Cerebellar cortex (tissue), 1 donor: ENCODE measurements at regions not wholly inside any gene's neighbourhood (a gene's known extent, or its start where the extent isn't known, plus 50 kb on each side); places are given as distances from the start of the nearest gene placed in this dataset.
"Not testable (repeated sequence)": the region's sequence is repeated elsewhere in the genome, so short reads cannot be mapped to it uniquely, and the experiment has no call there.

Experiments
- DNase-seq: peaks from one replicate; pipeline ENCODE4 v3.0.0-alpha.2; 2015; ENCODE audit warnings: low spot score

DNA sequence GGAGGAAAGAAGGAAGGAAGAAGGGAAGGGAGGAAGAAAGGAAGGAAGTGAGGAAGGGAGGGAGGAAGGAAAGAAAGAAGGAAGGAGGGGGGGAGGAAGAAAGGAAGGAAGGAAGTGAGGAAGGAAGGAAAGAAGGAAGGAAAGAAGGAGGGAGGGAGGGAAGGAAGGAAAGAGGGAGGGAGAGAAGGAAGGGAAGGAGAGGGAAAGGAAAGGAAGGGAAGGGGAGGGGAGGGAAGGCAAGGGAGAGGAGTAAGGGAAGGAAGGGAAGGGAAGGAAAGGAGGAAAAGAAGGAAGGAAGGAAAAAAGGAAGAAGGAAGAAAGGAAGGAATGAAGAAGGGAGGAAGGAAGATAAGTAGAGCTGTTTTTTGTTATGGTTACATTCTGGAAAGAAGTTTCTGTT, 141.2 kb downstream of the LRRC3B start:
- DNase-seq = no peak

DNA sequence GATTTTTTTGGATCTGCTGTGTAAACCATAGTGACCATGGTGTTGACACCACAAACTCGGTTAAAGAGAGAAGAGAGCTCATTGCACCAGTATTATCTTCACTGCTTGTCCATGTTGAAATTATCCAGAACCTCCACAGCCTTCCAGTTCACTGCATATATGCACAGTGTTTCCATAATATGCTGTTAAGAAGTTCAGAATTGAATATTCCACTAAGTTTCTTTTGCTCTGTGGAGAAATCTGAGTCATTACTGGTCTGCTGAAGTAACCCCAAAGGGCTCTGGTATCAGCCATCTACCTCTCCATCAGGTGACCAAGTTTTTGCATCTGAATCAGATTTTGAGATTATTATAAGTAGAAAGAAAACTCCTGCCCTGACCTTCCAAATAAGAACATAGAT, 143.5 kb downstream of the LRRC3B start:
- no peak for DNase-seq

- no peak for DNase-seq
Measured at GRCh38 chr3:26768068-26768651, 145.6 kb downstream of the LRRC3B start.

DNA sequence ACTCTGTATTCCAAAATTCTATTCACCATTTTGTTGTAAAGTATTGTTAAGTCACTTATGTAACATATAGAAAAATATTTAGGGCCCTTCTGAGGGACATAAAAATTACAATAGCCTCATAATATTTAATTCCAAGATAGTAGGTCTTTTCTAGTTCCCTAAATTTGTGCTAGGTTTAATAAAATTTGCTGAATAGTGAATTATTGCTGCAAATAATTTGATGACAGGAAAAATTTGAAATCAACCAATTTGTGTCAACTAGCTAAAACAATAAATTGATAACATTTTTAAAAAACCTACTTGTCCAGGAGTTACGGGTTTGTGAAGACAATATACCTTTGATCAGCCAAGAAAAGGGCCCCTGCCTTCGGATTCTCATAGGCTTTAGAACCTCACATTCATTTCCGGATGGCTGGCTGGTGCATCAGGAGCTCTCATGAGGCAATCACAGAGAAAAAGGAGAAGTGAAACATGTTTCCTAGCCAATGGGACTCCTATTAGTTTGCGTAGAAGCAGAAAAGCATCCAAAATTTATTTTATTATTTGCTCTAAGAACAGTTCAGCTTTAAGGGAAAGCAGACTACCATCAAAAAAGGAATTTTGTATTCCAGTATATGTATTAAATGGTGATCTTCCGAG, 177.2 kb downstream of the LRRC3B start:
- no peak for DNase-seq

GRCh38 chr3:26807272-26807671, 184.7 kb downstream of the LRRC3B start:
- DNase-seq = no peak

DNA sequence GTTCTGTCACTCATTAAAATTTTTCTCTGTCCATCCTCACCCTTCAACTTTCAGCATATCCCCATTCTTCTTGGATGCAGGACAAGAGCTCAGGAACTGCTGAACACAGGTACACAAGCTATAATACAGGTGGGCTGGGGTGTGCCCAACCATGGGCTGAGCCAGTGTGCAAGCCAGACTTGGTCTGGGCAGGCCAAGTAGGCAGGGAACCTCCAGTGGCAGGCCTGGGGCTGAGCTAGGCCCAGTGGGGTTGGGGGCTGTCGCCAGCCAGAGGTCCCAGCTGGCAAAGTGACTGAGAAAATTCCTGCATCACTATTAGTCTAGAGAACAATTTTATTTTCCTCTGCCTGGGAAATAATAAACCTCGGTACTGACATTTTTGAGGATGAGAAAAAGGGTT, 202.9 kb downstream of the LRRC3B start:
- no peak for DNase-seq

- DNase-seq = no peak
Measured at GRCh38 chr3:26827169-26827568, 204.6 kb downstream of the LRRC3B start.

GRCh38 chr3:26838026-26838425, 215.5 kb downstream of the LRRC3B start:
- DNase-seq = peak; percentile 1

GRCh38 chr3:26839001-26839400, 216.4 kb downstream of the LRRC3B start:
- DNase-seq = no peak

DNA sequence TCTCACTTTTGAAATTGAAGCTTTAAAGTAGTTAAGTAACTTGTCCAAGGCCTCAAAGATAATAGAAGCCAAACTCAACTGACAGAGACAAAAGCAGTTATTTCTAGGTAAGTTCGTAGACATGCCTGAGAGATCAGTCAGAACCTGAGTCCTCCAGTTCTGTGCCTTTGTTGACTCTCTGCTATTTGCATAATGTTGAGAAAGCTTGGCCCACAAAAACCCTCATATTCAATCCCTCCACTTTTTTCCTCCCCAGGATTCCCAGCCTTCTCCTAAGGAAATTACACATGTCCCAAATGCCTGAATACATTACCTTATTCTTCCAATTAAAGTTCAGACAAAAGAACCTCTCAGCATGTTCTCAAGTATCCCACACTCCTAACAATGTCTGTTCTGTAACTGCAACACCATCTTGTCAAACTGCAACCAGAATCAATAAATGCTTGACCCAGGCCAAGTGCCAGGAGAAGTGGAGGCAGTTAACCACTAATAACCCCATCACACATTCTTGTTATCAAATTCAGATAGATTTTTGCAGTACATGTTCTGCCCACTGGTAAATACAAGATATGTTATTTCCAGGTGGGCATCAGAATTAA, 217.8 kb downstream of the LRRC3B start:
- DNase-seq = no peak

DNA sequence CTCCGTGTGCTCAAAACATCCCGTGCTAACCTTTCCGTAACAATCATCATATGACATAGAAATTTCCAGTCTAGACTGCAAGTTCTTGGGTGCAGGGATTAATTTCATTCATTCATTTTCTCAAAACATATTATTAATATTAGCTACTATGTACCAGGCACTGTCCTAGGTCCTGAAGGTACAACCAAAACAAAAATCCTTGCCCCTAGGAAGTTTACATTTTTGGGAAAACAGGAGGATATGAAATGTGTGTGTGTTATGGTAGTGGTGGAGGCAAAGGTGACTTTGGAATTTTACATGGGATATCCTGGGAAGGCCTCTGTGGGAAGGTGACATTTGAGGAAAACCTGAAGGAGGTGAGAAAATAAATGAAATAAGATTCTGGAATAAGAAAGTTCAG, 222.6 kb downstream of the LRRC3B start:
- DNase-seq = no peak

DNA sequence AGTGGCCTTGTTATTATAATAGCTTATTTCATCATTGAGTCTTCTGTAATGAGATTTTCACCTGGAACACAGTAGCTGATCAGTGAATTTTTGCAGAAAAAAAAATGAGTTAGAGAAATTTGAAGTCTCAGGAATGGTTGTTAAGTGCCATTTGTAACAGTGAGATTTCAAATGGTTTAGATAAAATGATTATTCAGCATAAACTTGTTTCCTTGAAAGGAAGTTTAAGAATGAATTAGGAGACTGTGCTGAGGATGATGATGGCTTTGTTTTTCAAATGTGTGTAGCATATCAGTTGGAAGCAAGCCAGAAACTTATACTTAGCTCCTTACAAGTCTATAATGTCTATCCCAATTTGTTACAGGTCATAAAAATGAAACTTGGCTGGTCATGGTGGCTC, 225.1 kb downstream of the LRRC3B start:
- DNase-seq = no peak

DNA sequence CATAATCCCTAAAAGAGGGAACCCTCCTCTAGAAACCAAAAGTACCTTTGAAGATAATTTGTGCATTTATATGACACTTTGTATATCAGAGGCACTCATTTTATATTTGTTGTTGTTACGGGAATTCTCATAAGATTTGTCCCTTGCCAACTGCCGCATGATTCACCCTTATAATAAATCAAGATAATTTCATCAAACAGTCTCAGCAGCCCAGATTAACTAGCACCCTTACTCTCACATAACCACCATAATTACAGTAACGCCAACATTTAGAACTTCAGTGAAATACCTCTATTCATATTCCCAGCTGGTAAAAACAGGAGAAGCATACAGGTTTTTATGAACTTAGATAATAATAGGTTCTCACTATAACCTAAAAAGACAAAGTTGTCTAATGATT, 271.9 kb downstream of the LRRC3B start:
- no peak for DNase-seq

- no peak for DNase-seq
Measured at GRCh38 chr3:26915208-26915607, 292.6 kb downstream of the LRRC3B start.

DNA sequence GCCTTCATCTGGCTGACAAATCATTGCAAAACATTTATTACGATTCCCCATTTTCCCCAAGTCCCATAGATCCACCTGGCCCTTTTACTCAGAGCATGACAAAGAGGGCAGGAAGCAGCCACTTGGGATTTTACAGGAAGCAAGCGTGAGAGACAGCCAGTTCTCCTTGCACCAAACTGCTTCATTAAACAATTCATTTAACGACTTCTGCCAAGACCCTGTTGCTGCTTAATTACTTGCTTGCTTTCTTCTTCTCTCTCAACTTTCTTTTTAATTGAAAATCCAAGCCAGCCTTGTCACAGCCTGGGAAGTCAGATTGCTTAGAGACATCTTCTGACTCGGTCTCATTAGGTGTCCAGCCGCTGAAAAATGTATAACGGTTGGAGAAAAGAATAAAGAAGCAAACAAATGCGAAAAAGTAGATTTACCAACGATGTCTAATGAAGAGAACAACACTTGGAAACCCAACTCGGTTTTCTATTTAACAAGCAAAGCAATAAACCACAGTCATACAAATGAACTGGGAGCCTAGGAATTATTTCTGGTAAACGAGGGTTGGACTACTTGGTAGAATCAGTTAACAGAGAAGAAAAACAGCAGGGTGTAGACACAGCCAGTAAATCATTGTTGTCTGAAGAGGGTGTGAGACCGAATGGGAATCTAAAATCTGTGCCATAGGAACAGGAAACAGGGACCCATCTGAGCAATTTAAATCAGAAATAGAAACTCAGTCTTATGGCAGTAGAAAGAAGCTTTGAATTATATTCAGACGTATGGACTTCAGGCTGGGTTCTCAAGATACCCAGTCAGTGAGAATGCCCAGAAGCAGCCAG, 298.3 kb downstream of the LRRC3B start:
- DNase-seq = peak; percentile 2

GRCh38 chr3:26931896-26932295, 309.3 kb downstream of the LRRC3B start:
- no peak for DNase-seq

DNA sequence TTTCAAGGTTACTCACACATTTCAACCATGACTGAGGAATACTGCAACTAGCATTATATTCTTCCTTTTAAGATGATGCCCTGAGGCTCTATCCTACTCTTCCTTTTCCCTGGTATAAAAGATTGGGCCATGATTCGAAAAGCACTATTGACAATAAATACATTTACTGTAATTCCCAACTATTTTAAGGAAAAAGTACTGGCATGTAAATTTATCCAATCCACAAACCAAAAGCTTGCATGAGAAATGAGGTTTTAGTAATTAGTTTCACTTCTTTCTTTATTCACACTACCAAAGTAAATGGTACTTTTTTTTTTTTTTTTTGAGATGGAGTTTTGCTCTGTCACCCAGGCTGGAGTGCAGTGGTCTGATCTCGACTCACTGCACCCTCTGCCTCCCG, 310.2 kb downstream of the LRRC3B start:
- no peak for DNase-seq

- not testable (repeated sequence) for DNase-seq
Measured at GRCh38 chr3:26945480-26945879, 322.9 kb downstream of the LRRC3B start.

DNA sequence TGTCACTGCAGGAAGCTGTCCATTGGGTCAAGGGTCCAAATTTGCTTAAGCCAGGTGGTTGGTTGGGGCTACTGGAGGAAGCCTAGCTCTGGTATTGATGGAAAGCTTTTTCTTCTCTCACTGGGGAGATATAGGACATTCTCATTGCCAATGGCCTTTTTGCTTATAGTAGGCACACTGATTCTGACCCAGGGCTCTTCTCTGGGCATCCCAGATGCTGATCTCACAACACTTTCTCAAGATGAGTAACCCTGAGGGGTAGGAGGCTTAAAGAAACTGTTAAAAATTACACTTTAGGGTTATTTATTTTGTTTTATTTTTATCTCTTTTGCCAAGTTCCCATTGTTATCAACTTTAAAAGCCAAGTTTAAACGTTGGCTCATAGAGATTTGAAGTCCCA, 337.8 kb downstream of the LRRC3B start:
- no peak for DNase-seq

DNA sequence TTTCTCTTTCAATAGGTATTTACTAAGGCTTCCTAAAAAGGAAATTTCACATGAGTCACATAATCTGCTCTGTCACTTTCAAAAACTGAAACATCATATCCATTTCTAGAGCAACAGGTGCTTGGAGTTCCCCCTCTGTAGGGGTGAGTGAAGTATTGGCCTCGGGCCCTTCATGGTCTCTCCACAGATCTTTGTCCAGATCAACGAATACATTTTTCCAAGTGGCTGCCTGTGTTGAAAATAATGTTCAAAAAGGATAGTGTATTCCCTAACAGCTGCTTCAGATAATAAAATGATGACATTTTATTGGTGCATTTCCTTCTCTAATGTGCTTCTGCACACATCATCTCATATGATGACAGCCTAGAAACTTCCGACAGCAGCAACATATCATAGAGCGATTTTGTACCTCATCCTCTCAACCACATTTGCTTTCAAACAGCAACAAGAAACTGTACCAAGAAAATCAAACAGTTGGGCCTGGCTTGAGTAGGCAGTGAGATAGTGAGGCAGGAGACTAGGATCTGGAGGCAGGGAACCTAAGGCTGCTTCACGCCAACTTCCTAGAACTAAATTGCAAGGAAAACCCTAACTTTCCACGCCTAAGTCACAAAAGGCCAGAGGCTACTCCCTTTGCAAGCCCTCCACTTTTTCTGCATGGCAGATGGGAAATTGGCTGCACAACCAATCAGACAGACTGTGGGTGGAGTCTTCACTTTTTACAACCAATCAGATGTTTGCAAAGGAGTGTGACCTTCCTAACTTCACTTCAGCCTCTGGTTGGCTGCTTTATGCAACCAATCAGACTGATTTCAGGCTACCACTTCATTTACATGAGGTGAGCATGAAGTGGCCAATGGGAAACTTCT, 340.2 kb downstream of the LRRC3B start:
- DNase-seq = no peak

DNA sequence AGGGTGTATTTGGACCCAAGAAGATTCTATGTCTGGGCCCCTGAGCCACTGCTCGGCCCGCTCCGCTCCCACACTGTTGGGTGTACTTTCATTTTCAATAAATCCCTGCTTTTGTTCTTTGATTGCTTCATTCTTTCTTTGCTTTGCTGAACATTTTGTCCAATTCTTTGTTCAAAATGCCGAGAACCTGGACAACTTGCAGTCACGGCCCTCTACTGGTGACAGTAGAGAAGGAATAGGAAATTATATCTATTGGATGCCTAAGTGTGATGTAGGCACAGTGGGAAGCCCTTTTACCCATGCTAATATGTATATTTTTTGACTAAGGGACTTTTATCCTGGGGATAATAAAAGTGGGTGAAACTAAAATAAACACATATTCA, 340.8 kb downstream of the LRRC3B start:
- no peak for DNase-seq

GRCh38 chr3:26964313-26964712, 341.7 kb downstream of the LRRC3B start:
- no peak for DNase-seq
